DOHH2 (cell line): ENCODE measurements at regions not wholly inside any gene's neighbourhood (a gene's known extent, or its start where the extent isn't known, plus 50 kb on each side); places are given as distances from the start of the nearest gene placed in this dataset.

Experiments used
- CTCF ChIP-seq: fragments of 200-600 bp; sonication (generic); IDR thresholded peaks from one replicate; pipeline ENCODE4 v1.5.1; 2014; ENCODE audit warnings: antibody characterized with exemption, mild to moderate bottlenecking, low read depth, low read length; ENCODE audit not compliant: poor library complexity, severe bottlenecking
- EZH2phosphoT487 ChIP-seq: fragments of 200-600 bp; sonication (generic); IDR thresholded peaks from 2 replicates; pipeline ENCODE4 v1.6.1; 2017; ENCODE audit warnings: borderline replicate concordance, mild to moderate bottlenecking, antibody characterized with exemption, low read length, moderate library complexity, mixed read lengths

GRCh38 chr22:19579880-19580279, 55.7 kb upstream of the CLDN5 start:
- TF ChIP-seq CTCF (no peak), EZH2phosphoT487 (no peak)
